ENCODE measurements at regions not wholly inside any gene's neighbourhood (a gene's known extent, or its start where the extent isn't known, plus 50 kb on each side); places are given as distances from the start of the nearest gene placed in this dataset.
"Not testable (repeated sequence)": the region's sequence is repeated elsewhere in the genome, so short reads cannot be mapped to it uniquely, and the experiment has no call there.

DNA sequence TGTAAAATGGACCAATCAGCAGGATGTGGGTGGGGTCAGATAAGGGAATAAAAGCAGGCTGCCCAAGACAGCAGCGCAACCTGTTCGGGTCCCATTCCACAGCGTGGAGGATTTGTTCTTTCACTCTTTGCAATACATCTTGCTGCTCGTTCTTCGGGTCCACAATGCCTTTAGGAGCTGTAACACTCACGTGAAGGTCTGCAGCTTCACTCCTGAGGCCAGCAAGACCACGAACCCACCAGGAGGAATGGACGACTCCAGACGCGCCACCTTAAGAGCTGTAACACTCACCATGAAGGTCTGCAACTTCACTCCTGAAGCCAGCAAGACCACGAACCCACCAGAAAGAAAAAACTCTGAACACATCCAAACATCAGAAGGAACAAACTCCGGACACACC is 71.5 kb upstream of the PPP2R5C start:
- TF ChIP-seq, protein P1, sequence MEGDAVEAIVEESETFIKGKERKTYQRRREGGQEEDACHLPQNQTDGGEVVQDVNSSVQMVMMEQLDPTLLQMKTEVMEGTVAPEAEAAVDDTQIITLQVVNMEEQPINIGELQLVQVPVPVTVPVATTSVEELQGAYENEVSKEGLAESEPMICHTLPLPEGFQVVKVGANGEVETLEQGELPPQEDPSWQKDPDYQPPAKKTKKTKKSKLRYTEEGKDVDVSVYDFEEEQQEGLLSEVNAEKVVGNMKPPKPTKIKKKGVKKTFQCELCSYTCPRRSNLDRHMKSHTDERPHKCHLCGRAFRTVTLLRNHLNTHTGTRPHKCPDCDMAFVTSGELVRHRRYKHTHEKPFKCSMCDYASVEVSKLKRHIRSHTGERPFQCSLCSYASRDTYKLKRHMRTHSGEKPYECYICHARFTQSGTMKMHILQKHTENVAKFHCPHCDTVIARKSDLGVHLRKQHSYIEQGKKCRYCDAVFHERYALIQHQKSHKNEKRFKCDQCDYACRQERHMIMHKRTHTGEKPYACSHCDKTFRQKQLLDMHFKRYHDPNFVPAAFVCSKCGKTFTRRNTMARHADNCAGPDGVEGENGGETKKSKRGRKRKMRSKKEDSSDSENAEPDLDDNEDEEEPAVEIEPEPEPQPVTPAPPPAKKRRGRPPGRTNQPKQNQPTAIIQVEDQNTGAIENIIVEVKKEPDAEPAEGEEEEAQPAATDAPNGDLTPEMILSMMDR (IDR thresholded peaks at IDR 0.05; ENCODE audit: extremely low read depth in 1 of 2, insufficient read depth in 1 of 2, low read depth in 1 of 2, low read length in 2 of 2), result not testable (repeated sequence)
- not testable (repeated sequence) for TF ChIP-seq POLR2A (IDR thresholded peaks at IDR 0.05; ENCODE audit: low read depth, low read length); POLR2AphosphoS5 (IDR thresholded peaks at IDR 0.05; ENCODE audit: insufficient read depth, low read depth, low read length); MYC (IDR thresholded peaks at IDR 0.05; ENCODE audit: low read depth, low read length); JUN (IDR thresholded peaks at IDR 0.05; ENCODE audit: borderline replicate concordance, insufficient read depth, insufficient read length, low read depth); FOS (IDR thresholded peaks at IDR 0.05; ENCODE audit: borderline replicate concordance, insufficient read depth, low read length)

All from endothelial cell of umbilical vein (primary cell).